HEK293T (cell line): ENCODE measurements at regions not wholly inside any gene's neighbourhood (a gene's known extent, or its start where the extent isn't known, plus 50 kb on each side); places are given as distances from the start of the nearest gene placed in this dataset.

ENCODE experiments used
- CTCF ChIA-PET: fragments of 350-600 bp; formaldehyde crosslinking; extraction: SDS; loops from one replicate; lab custom pipeline; 2021; ENCODE audit warnings: antibody characterized with exemption, inconsistent platforms; lab: Yijun Ruan, JAX
- POLR2A ChIA-PET: fragments of 350-600 bp; formaldehyde crosslinking; extraction: SDS; loops from one replicate; lab custom pipeline; 2020; ENCODE audit warnings: antibody characterized with exemption, inconsistent platforms; lab: Yijun Ruan, JAX
- DNase-seq: peaks from one replicate; pipeline ENCODE4 v3.0.0; 2012; ENCODE audit warnings: mixed read lengths; ENCODE audit errors: extremely low spot score
- ARNT ChIP-seq: fragments of 450-650 bp; IDR thresholded peaks from 2 replicates; pipeline ENCODE4 v1.6.1; 2017; ENCODE audit warnings: mild to moderate bottlenecking
- BHLHE40 ChIP-seq: fragments of 450-650 bp; IDR thresholded peaks from 2 replicates; pipeline ENCODE4 v1.6.1; 2016; ENCODE audit warnings: mild to moderate bottlenecking, moderate library complexity, borderline replicate concordance
- CTBP1 ChIP-seq: fragments of 450-650 bp; IDR thresholded peaks from 2 replicates; pipeline ENCODE4 v1.6.1; 2016; ENCODE audit warnings: borderline replicate concordance
- ELF4 ChIP-seq: fragments of 450-650 bp; IDR thresholded peaks from 2 replicates; pipeline ENCODE4 v1.6.1; 2017; ENCODE audit warnings: antibody characterized with exemption
- FOXA1 ChIP-seq: fragments of 450-650 bp; IDR thresholded peaks from 2 replicates; pipeline ENCODE4 v1.6.1; 2016; ENCODE audit warnings: mild to moderate bottlenecking
- FOXK2 ChIP-seq: fragments of 450-650 bp; IDR thresholded peaks from 2 replicates; pipeline ENCODE4 v1.6.1; 2016; ENCODE audit warnings: mild to moderate bottlenecking
- FOXM1 ChIP-seq: fragments of 450-650 bp; IDR thresholded peaks from 2 replicates; pipeline ENCODE4 v1.6.1; 2017; ENCODE audit warnings: mild to moderate bottlenecking, borderline replicate concordance
- HDGF ChIP-seq: fragments of 450-650 bp; IDR thresholded peaks from 2 replicates; pipeline ENCODE4 v1.6.1; 2017; ENCODE audit warnings: antibody characterized with exemption, borderline replicate concordance
- L3MBTL2 ChIP-seq: fragments of 450-650 bp; conservative IDR thresholded peaks from 2 replicates; pipeline ENCODE4 v1.6.1; 2016; ENCODE audit warnings: mild to moderate bottlenecking
- LEF1 ChIP-seq: fragments of 450-650 bp; IDR thresholded peaks from 2 replicates; pipeline ENCODE4 v1.6.1; 2017; ENCODE audit warnings: mild to moderate bottlenecking, borderline replicate concordance
- NFRKB ChIP-seq: fragments of 450-650 bp; IDR thresholded peaks from 2 replicates; pipeline ENCODE4 v1.6.1; 2016; ENCODE audit warnings: mild to moderate bottlenecking, moderate library complexity
- SP1 ChIP-seq: fragments of 450-650 bp; IDR thresholded peaks from 2 replicates; pipeline ENCODE4 v1.6.1; 2017
- SUZ12 ChIP-seq: fragments of 450-650 bp; IDR thresholded peaks from 2 replicates; pipeline ENCODE4 v1.6.1; 2016; ENCODE audit warnings: mild to moderate bottlenecking
- TARDBP ChIP-seq: fragments of 450-650 bp; IDR thresholded peaks from 2 replicates; pipeline ENCODE4 v1.6.1; 2016
- ZNF384 ChIP-seq: fragments of 450-650 bp; IDR thresholded peaks from 2 replicates; pipeline ENCODE4 v1.6.1; 2016
- TF ChIP-seq, protein P1 (sequence below): fragments of 450-650 bp; IDR thresholded peaks from 2 replicates; pipeline ENCODE4 v1.6.1; 2016

DNA sequence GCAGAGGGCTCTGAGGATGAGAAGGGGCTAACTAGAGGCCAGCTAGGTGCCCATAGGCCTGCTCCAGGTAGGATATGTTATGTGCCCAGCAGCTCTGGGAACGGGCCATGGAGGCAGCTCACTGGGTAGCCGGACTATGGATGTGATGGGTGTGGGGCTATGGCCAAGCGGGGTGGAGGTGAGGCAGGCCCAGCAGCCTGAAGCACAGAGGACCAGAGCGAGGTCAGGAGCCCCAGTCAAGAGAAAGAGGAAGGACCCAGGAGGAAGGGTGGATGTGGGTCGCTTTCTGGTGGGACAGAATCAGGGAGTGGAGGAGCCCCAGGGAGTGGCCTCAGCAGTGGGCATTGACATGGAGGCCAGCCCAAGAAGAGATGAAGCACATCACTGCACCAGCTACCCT is 117.9 kb upstream of the MLN start:
- no peak for DNase-seq
- POLR2A ChIA-PET: no interaction called here
- no peak for TF ChIP-seq ELF4
- no peak for TF ChIP-seq FOXA1
- no peak for TF ChIP-seq CTBP1
- no peak for TF ChIP-seq SP1
- no peak for TF ChIP-seq TARDBP
- TF ChIP-seq FOXM1: no peak
- TF ChIP-seq ZNF384: no peak
- TF ChIP-seq NFRKB: no peak
- no peak for TF ChIP-seq L3MBTL2
- TF ChIP-seq ARNT: no peak
- CTCF ChIA-PET: no interaction called here

DNA sequence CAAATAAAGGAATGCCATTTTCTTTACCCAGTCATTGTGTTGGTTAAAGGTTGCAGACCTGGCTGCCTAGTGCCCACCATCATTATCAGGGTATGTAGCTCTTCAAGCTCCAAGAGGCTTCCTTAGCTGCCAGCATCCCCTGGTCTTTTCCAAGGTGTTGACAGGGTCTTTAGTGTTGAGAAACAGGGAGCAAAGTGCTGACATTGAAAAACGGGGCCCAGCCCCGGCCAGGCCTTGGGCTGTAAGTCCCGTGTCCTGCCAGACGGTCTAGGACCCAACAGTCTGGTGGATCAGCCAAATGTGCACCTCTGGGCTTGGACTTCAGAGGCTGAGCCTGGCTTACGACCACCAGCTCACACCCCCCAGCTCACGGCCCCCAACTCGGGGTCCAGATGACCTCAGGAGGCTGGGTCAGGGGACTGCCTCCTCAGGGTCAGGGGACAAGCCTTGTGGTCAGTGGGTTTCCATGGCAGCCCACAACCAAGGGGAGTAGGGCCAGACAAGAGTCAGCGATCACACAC is 114.4 kb upstream of the MLN start:
- CTCF ChIA-PET: no interaction called here

DNA sequence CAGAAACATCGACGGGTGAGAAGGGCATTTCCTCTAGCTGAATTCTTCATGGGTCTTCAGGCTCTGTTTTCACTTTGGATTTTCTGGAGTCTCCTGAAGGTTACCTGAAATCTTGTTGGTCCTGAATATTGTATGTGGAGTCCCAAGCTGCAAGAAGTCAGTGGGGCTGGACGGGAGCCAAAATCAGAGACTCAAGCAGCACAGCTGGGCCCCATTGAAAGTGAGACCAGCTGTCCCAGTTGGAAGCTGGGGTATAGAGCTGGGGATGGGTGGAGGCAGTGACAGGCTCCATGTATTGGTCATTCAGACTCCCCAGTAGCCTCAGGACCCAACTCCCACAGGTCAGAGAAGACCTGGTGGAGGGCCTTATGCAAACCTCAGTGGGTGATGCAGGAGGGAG is 111.3 kb upstream of the MLN start:
- no peak for DNase-seq
- CTCF ChIA-PET: no interaction called here
- POLR2A ChIA-PET: no interaction called here
- TF ChIP-seq SP1 (no peak), NFRKB (no peak), TARDBP (no peak), HDGF (no peak), ZNF384 (no peak), ELF4 (no peak), ARNT (no peak), BHLHE40 (no peak), FOXM1 (no peak), CTBP1 (no peak), SUZ12 (no peak), L3MBTL2 (no peak), LEF1 (no peak), FOXA1 (no peak), FOXK2 (no peak)
- TF ChIP-seq, protein P1, sequence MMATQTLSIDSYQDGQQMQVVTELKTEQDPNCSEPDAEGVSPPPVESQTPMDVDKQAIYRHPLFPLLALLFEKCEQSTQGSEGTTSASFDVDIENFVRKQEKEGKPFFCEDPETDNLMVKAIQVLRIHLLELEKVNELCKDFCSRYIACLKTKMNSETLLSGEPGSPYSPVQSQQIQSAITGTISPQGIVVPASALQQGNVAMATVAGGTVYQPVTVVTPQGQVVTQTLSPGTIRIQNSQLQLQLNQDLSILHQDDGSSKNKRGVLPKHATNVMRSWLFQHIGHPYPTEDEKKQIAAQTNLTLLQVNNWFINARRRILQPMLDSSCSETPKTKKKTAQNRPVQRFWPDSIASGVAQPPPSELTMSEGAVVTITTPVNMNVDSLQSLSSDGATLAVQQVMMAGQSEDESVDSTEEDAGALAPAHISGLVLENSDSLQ: no peak

More for the DNA sequence above, 114.4 kb upstream of the MLN start:
- no peak for DNase-seq
- POLR2A ChIA-PET: no interaction called here
- TF ChIP-seq HDGF (no peak), BHLHE40 (no peak), SP1 (no peak), TARDBP (no peak)

DNA sequence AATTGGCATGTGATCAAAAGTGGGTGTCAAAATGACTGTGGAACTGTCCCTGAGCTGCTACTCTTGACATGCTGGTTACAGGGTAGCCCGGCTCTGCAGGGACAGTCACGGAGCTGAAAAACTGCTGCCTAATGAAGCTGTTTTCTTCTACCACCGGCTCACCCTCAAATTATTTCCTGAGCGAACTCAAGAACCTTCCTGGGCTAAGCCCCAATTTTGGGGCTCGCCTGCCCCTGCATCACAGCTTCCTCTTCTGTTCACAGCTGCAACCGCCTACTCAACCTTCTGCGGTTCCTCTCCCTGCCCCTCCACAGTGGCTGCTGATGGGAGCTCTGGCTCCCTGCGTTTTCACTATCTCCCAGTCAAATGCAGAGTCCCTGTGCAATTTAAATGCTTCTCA is 110.8 kb upstream of the MLN start:
- no peak for DNase-seq
- CTCF ChIA-PET: no interaction called here
- TF ChIP-seq, protein P1: no peak
- TF ChIP-seq LEF1: no peak
- no peak for TF ChIP-seq HDGF
- TF ChIP-seq CTBP1: no peak
- no peak for TF ChIP-seq L3MBTL2
- no peak for TF ChIP-seq FOXM1
- POLR2A ChIA-PET: no interaction called here

DNA sequence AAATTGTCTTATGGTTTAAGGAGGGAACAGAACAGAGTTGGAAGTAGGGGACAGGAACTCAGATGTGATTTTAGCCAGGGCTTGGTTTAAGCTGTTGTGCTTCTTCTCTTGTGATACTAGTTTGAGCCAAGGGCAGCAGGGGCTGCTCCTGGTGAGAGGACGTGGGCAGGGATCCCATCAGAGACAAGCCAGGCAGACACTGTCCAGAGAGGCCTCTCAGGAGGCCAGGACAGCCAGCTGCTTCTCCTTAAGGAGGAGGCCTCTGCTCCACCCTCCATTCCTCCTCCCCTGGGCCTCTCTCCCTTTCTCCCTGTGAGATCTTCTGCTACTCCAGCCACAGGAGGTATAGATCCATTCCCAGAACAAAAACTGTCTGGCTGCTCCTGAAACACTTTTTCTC is 108.4 kb upstream of the MLN start:
- ChIA-PET CTCF (no interaction called here), POLR2A (no interaction called here)
- TF ChIP-seq ZNF384 (no peak), L3MBTL2 (no peak), FOXA1 (no peak), TARDBP (no peak), ELF4 (no peak), SP1 (no peak)
- TF ChIP-seq, protein P1: no peak

DNA sequence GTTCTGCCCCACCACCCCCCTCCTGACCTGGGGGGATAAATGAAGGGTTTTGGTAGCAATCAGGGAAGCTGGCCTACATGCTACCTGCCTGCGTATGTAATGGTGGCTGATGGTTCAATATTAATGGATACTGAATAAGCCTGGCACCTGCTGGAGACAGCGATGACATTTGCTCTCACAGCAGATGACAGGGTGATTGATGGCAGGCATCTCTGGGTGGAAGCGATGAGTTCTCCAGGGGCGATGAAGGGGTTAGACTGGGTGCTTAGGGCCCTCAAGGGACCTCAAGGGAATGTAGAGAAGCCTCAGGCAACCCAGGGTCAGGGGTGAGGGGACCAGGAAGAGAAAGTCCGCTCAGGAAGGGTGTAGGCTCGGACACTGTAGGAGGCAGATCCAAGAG is 107.7 kb upstream of the MLN start:
- TF ChIP-seq CTBP1 (no peak), SP1 (no peak), FOXM1 (no peak), L3MBTL2 (no peak)
- DNase-seq: no peak
- POLR2A ChIA-PET: no interaction called here
- CTCF ChIA-PET: no interaction called here

More for the DNA sequence above, 108.4 kb upstream of the MLN start:
- no peak for DNase-seq

DNA sequence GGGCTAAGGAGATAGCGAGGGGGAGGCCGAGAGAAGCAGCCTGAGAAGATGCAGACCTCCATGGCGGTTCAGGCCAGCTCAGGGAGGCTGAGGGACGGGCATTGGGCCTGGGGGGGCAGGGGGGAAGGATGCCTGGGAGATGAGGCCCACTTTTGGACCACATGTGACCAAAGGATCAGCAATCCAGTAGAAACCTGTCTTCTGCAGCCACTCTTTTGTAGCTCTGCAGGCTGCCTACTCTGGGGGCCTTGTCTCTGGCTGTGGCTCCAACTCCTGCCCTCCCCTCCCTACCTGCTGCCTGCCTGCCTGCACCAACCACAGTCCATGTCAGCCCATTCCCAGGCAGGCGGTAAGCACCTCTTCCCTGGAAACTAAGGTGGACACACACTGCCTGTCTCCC is 106.8 kb upstream of the MLN start:
- TF ChIP-seq NFRKB (no peak), LEF1 (no peak), FOXK2 (no peak), ZNF384 (no peak), TARDBP (no peak), ARNT (no peak), HDGF (no peak), SP1 (no peak), CTBP1 (no peak), ELF4 (no peak), FOXA1 (no peak), FOXM1 (no peak), L3MBTL2 (no peak), BHLHE40 (no peak), SUZ12 (no peak)
- TF ChIP-seq, protein P1: no peak
- ChIA-PET CTCF (interaction anchor here (0.6 kb wide), 1 partner anchor 82 kb away, joined by 3 read pairs; no protein-coding TSS in a partner anchor), POLR2A (no interaction called here)
- DNase-seq: no peak
